Motor neuron (in vitro differentiated cells): ENCODE measurements at regions not wholly inside any gene's neighbourhood (a gene's known extent, or its start where the extent isn't known, plus 50 kb on each side); places are given as distances from the start of the nearest gene placed in this dataset.
A peak's percentile ranks its signal among the peaks of the same experiment; 100 is the strongest.

Experiments used
- ATAC-seq, 8 experiments: fragments of 200-7000 bp; cut with Tn5 transposase; replicated peaks in 6 of 8; 2 replicates each; pipeline ENCODE4 v1.8.0; 2021; ENCODE audit warnings: mild to moderate bottlenecking in 8 of 8, moderate library complexity in 8 of 8
- H3K27ac ChIP-seq, 2 donors: fragments of 250-450 bp; sonication (Bioruptor Pico); 2 replicates each; pipeline ENCODE4 v1.9.0; 2021; ENCODE audit warnings: antibody characterized with exemption in 2 of 2, mild to moderate bottlenecking in 2 of 2, moderate library complexity in 1 of 2
- H3K4me1 ChIP-seq, 2 donors: fragments of 250-450 bp; sonication (Bioruptor Pico); replicated peaks in 1 of 2; 2 replicates each; pipeline ENCODE4 v1.6.1; 2021; ENCODE audit warnings: antibody characterized with exemption in 2 of 2, mild to moderate bottlenecking in 2 of 2, moderate library complexity in 1 of 2
- H3K4me3 ChIP-seq, 5 donors: fragments of 250-450 bp; sonication (Bioruptor Pico); 2 replicates each; pipeline ENCODE4 v1.9.0; 2021; ENCODE audit warnings: antibody characterized with exemption in 5 of 5, mild to moderate bottlenecking in 5 of 5, moderate library complexity in 4 of 5
- WGBS, 10 experiments: fragments of 450-650 bp; shearing (Covaris generic); methylation state at CpG; one replicate each; pipeline ENCODE4 v1.0.0; 2022; 5-methylcytosine and 5-hydroxymethylcytosine counted together
- in situ Hi-C, 9 experiments: fragments of 400-800 bp; cut with MboI; loops; one replicate each; pipeline ENCODE4 v1.15.0; 2021; ENCODE audit warnings: low sequenced_read_pairs in 9 of 9, low pct_unique_long_range_greater_than_20kb in 2 of 9; ENCODE audit not compliant: unreplicated experiment in 9 of 9

DNA sequence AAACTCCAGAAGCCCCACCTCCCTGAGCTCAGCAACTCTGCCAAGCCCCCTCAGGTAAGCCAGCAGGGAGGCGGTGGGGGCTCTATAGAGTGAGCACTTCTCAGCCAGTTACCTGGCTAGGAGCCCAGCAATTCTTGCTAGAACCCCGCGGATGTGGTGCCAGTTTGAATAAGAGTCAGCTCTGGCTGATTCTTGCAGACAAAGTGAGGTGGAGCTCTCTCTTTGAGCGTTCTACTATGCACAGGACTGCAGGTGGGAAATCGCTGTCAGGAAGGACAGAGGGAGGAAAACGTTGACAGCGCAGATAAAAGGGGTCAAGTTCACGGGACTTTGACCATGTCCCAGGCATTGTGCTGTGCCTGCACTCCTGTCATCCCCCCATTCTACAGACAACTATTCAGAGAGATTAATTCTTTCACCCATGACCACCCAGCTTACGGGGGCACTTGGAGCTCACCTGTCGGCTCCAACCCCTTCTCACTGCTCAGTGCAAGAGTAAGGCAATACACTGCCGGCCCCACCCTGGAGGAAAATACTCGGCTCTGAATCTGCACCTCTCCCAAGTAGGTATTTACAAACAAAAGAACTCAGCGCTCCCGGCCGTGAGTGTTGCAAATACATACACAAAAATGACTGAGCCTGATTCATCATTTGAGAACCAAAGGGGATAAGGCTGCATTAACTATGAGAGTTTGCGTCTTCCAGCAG, 92.9 kb downstream of the ANKRD60 start:
- ATAC-seq = peak in 2 of 8 experiments; percentile 14 to 15
- Histone ChIP-seq H3K27ac (no peak overlapping the region), H3K4me1 (peaks cover 4 to 25% of the 10 kb centered on the region in 2 donors), H3K4me3 (no peak overlapping the region)
- in situ Hi-C loops = no loop called here
- WGBS, 10 experiments = 0 to 59% (median 30%) methylated on average over 2 to 10 of the region's 16 CpGs; no CpG with 5 or more reads in 1 of the 10 experiments

GRCh38 chr20:58133020-58133808, 95.2 kb downstream of the ANKRD60 start:
- Histone ChIP-seq H3K27ac (no peak overlapping the region), H3K4me3 (no peak overlapping the region), H3K4me1 (peaks cover 4 to 40% of the 10 kb centered on the region in 2 donors)
- 22 to 97% (median 87%) methylated on average over 4 to 7 of the region's 9 CpGs; no CpG with 5 or more reads in 1 of the 10 experiments for WGBS, 10 experiments
- in situ Hi-C loops = no loop called here
- no peak for ATAC-seq

DNA sequence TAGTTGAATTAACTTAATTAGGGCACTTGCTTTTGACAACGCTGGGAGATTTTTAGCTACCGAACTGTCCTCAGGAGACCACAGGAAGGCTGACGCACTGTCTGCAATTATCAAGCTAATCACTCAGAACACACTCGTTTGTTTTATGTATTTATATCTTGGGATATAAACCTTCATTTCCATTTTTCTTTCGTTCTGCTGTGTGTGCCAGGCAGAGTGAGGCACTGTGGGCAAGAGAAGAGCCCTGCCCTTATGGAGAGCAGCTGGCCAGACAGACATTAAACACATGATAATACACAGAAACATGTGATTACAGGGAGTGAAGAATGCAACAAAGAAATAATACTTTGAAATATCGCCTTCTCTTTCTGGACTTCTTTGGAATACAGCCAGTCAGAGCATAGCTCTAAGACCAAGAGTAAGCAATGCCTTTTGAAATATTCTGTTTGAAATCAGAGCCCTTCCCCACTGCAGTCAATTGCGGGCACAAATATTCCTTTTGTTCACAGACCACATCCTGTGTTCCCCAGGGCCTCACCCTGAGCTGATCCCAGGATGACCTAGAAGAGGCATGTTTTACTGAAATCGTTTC, 96.8 kb downstream of the ANKRD60 start:
- Histone ChIP-seq H3K27ac (no peak overlapping the region), H3K4me1 (peaks cover 4 to 40% of the 10 kb centered on the region in 2 donors), H3K4me3 (no peak overlapping the region)
- ATAC-seq = peak; percentile 48 to 86 (median 75)
- in situ Hi-C loops = no loop called here
- 4 to 38% (median 25%) methylated on average over 3 to 8 of the region's 8 CpGs; no CpG with 5 or more reads in 1 of the 10 experiments for WGBS, 10 experiments

DNA sequence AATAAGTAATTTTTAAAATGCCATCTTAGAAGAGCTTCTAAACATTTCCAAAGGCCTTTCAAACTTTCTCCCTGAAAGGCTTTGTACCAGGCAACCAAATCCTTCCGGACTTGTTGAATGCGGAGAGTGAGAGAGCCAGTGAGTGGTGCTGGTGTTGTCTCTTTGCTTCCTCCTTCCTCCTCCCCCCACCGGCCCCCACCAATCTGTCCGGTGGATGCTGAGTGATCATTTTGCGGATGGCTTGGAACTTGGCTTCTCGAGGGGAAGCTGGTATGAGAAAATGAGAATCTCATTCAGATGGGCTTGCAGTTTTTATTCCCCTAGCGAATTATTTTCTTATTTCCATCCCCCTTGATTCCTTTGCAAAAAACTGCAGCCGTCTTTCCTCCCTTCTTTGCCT, 97.3 kb downstream of the ANKRD60 start:
- peak in 2 of 8 experiments; percentile 55 to 56 for ATAC-seq
- 11 to 88% (median 26%) methylated on average over 1 to 8 of the region's 8 CpGs; no CpG with 5 or more reads in 2 of the 10 experiments for WGBS, 10 experiments
- peaks cover 4 to 40% of the 10 kb centered on the region in 2 donors for H3K4me1 ChIP-seq
- in situ Hi-C loops = no loop called here
- no peak overlapping the region for H3K27ac ChIP-seq
- no peak overlapping the region for H3K4me3 ChIP-seq

- Histone ChIP-seq H3K4me3 (no peak overlapping the region), H3K4me1 (peaks cover 4 to 36% of the 10 kb centered on the region in 2 donors), H3K27ac (no peak overlapping the region)
- WGBS, 10 experiments = 0 to 100% (median 68%) methylated on average over 1 to 8 of the region's 14 CpGs; no CpG with 5 or more reads in 2 of the 10 experiments
- in situ Hi-C loops = no loop called here
- ATAC-seq = no peak
Measured at GRCh38 chr20:58130581-58130980, 97.9 kb downstream of the ANKRD60 start.

DNA sequence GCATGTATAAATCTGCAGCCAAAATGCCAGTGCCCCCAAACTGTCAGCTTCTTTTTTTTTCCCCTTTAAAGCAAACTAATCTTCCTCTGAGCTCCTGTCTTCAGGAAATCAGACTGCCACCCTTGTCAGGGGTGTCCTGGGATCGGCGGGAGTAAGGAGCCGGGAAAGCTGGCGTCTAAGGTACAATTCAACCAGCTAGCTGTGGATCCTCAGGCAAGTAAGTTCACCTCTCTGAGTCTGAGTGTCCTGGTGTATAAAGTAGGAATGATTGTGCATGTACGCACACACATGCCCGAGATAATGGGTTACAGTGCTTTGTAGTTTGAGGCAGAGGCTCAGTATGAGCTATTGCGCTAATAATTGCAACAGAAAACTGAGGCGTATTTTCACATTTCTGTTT, 98.3 kb downstream of the ANKRD60 start:
- WGBS, 10 experiments = 90 to 100% (median 96%) methylated on average over 2 to 6 of the region's 8 CpGs; no CpG with 5 or more reads in 3 of the 10 experiments
- no peak overlapping the region for H3K4me3 ChIP-seq
- H3K4me1 ChIP-seq = peaks cover 4 to 33% of the 10 kb centered on the region in 2 donors
- ATAC-seq = no peak
- in situ Hi-C loops = no loop called here
- no peak overlapping the region for H3K27ac ChIP-seq

DNA sequence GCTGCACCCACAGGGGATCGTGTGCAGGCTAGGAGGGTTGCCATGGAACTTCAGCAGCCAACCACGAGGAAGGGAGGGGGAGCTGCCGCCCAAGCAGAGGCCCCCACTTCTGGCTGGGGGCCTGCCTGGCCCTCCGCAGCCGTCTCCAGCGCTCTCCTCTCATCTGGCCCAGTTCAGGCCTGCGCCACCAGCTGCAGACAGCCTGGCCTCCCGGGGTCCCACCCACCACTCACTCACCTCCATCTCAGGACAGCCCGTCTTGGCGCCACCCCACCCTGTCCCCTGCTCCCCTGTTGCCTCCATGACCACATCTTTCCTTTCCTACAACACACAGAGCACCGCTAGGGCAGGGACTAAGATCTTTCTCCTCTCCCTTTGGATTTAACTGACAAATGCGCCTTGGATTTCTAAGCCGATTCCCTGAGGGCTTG, 98.7 kb downstream of the ANKRD60 start:
- 0 to 67% (median 29%) methylated on average over 1 to 4 of the region's 13 CpGs; no CpG with 5 or more reads in 5 of the 10 experiments for WGBS, 10 experiments
- H3K27ac ChIP-seq = no peak overlapping the region
- H3K4me1 ChIP-seq = peaks cover 4 to 36% of the 10 kb centered on the region in 2 donors
- no peak overlapping the region for H3K4me3 ChIP-seq
- ATAC-seq = peak in 2 of 8 experiments; percentile 25 to 36
- in situ Hi-C loops = no loop called here

DNA sequence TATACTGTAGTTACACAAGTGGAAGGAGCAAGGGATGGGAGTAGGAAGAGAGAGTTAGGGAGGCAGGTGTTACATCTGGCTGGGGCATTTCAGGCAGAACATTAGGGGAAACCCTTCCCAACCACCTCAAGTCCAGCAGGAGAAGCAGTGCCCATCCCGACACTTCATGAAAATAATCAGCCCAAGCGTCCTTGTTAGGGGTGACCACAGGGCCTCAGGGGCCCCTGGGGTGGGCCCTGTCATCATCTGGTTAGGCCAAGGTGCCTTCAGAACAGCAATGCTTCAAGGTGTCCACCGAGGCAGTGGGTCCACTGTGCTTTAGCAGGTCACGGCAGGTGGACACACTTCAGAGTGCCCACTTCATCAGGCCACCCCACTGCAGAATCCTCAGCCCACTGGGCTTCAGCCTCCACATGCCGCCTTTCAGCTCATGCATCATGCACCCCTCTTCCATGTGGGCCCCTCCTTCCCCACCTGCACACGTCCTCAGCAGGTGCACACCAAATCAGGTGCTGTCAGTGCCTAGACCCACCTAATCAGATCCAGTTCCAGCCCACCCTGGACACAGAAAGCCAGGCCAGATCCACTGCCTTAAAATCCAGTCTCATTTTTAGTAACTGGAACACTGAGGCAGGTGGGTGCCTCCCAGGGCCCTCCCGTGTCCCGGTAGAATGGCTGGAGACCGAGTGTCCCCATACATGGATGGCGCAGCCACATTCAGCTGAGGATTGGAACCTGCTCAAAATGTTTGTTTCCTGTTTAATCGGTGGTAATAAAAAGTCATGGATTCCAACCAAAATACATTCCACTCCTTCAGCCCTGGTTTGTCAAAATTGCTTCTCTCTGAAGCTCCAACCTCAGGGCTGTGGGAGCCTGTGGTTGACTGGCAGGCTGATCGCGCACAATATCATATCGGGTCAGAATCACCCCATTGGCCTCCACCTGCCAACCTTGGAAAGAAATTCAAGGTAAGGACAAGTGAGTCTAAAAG, 99.5 kb downstream of the ANKRD60 start:
- no peak for ATAC-seq
- in situ Hi-C loops = no loop called here
- 20 to 100% (median 84%) methylated on average over 1 to 6 of the region's 14 CpGs; no CpG with 5 or more reads in 2 of the 10 experiments for WGBS, 10 experiments
- Histone ChIP-seq H3K27ac (no peak overlapping the region), H3K4me1 (peaks cover 4 to 39% of the 10 kb centered on the region in 2 donors), H3K4me3 (no peak overlapping the region)

GRCh38 chr20:58127701-58128111, 100.7 kb downstream of the ANKRD60 start:
- in situ Hi-C loops = no loop called here
- ATAC-seq = peak in 3 of 8 experiments; percentile 15 to 83 (median 72)
- whole genome bisulfite sequencing, 10 experiments = 0 to 83% (median 61%) methylated on average over 1 to 5 of the region's 6 CpGs; no CpG with 5 or more reads in 2 of the 10 experiments
- Histone ChIP-seq H3K4me1 (peaks cover 4 to 39% of the 10 kb centered on the region in 2 donors), H3K4me3 (no peak overlapping the region), H3K27ac (no peak overlapping the region)

- no peak for ATAC-seq
- Histone ChIP-seq H3K4me3 (no peak overlapping the region), H3K27ac (no peak overlapping the region), H3K4me1 (peaks cover 0 to 25% of the 10 kb centered on the region in 2 donors)
- in situ Hi-C loops = no loop called here
Measured at GRCh38 chr20:58125726-58126125, 102.7 kb downstream of the ANKRD60 start.

DNA sequence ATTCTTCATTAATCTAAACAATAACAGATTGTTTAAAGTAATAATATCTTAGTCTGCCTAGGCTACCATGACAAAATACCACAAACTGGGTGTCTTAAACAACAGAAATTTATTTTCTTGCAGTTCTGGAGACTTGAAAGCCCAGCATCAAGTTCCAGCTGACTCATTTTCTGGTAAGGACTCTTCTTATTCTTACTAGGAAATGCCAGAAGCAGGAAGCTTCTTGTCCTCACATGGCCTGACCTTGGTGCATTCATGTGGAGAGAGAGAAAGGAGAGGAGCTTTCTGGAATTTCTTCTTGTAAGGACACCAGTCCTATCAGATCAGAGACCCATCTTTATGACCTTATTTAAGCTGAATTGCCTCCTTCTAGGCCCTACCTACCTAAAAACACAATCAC, 110.5 kb downstream of the ANKRD60 start:
- no peak overlapping the region for H3K27ac ChIP-seq
- H3K4me1 ChIP-seq = no peaks in the 10 kb centered on the region
- H3K4me3 ChIP-seq = no peak overlapping the region
- no peak for ATAC-seq
- in situ Hi-C loops = no loop called here

DNA sequence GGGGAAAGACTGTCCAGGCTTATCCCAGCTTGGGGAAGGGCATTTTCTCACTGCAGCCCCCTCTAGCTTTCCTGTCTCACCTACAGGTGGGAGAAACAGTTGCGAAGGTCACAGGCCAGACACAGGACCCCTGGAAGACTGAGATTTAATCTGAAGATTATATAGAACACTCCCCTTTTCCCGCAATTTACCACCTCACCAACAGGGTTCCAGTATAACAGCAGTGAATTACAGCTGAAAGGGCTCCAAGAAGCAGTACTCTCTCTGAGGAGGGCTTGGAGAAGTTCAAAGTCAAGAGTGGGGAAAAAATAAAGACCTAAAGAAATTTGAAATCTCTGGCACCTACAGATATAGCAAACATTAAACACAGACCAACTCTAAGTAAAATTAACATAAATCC, 111.9 kb downstream of the ANKRD60 start:
- WGBS, 10 experiments = 38 to 86% (median 42%) methylated on average over 1 to 2 of the region's 2 CpGs; no CpG with 5 or more reads in 7 of the 10 experiments
- no peak for ATAC-seq
- in situ Hi-C loops = no loop called here
- Histone ChIP-seq H3K4me1 (no peaks in the 10 kb centered on the region), H3K4me3 (no peak overlapping the region), H3K27ac (no peak overlapping the region)
